Esophagus muscularis mucosa (tissue), 3 donors: ENCODE measurements at regions not wholly inside any gene's neighbourhood (a gene's known extent, or its start where the extent isn't known, plus 50 kb on each side); places are given as distances from the start of the nearest gene placed in this dataset.

Experiments used
- POLR2A ChIP-seq: fragments of 450-650 bp; IDR thresholded peaks from one replicate; pipeline ENCODE4 v1.6.1; 2017; ENCODE audit warnings: antibody characterized with exemption, moderate library complexity, mild to moderate bottlenecking, low read depth
- TF ChIP-seq, protein P1 (sequence below), 3 experiments: fragments of 200-600 bp in 2 of 3; fragments of 450-650 bp in 1 of 3; sonication (generic) in 2 of 3; IDR thresholded peaks; one replicate each; pipeline ENCODE4 v1.5.1; 2017 to 2019; ENCODE audit warnings: antibody characterized with exemption in 3 of 3, mild to moderate bottlenecking in 2 of 3, moderate library complexity in 1 of 3

DNA sequence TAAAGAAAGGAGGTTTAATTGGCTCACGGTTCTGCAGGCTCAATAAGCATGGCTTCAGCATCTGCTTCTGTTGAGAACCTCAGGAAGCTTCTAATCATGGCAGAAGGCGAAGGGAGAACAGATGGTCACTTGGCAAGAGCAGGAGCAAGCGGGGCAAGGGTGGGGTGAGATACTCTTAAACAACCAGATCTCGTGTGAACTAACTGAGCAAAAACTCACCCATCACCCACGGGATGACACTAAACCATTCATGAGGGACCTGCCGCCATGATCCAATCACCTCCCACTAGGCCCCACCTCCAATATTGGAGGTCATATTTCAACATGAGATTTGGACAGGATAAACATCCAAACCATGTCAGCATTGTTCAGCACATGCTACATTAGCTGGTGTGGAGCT, 89.1 kb upstream of the HAND1 start:
- TF ChIP-seq, protein P1, sequence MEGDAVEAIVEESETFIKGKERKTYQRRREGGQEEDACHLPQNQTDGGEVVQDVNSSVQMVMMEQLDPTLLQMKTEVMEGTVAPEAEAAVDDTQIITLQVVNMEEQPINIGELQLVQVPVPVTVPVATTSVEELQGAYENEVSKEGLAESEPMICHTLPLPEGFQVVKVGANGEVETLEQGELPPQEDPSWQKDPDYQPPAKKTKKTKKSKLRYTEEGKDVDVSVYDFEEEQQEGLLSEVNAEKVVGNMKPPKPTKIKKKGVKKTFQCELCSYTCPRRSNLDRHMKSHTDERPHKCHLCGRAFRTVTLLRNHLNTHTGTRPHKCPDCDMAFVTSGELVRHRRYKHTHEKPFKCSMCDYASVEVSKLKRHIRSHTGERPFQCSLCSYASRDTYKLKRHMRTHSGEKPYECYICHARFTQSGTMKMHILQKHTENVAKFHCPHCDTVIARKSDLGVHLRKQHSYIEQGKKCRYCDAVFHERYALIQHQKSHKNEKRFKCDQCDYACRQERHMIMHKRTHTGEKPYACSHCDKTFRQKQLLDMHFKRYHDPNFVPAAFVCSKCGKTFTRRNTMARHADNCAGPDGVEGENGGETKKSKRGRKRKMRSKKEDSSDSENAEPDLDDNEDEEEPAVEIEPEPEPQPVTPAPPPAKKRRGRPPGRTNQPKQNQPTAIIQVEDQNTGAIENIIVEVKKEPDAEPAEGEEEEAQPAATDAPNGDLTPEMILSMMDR (IDR thresholded peaks at IDR 0.05) = no peak
- TF ChIP-seq POLR2A = no peak
